ENCODE measurements at regions not wholly inside any gene's neighbourhood (a gene's known extent, or its start where the extent isn't known, plus 50 kb on each side); places are given as distances from the start of the nearest gene placed in this dataset.

GRCh38 chr4:142933207-142933606, 87.1 kb upstream of the INPP4B start:
- H3K36me3 Mint-ChIP-seq, result no peaks in the 10 kb centered on the region
- TF ChIP-seq CTCF (IDR thresholded peaks at IDR 0.05; ENCODE audit: unreplicated experiment), result no peak
- H3K27me3 Mint-ChIP-seq (ENCODE audit: low read depth), result no peaks in the 10 kb centered on the region
- H3K27ac Mint-ChIP-seq, result no peak overlapping the region
- H3K4me3 Mint-ChIP-seq, result no peak overlapping the region
- no peaks in the 10 kb centered on the region for H3K9me3 Mint-ChIP-seq
- H3K4me1 Mint-ChIP-seq, result peaks cover 5% of the 10 kb centered on the region
- no peak for DNase-seq (ENCODE audit: low spot score in 2 of 2, unreplicated experiment in 2 of 2)

- no peaks in the 10 kb centered on the region for H3K4me1 Mint-ChIP-seq
These were observed 94.6 kb upstream of the INPP4B start for GRCh38 chr4:142940425-142941330.

GRCh38 chr4:142944565-142944964, 98.5 kb upstream of the INPP4B start:
- TF ChIP-seq CTCF (IDR thresholded peaks at IDR 0.05; ENCODE audit: unreplicated experiment), result no peak
- Mint-ChIP-seq H3K9me3 (peaks cover 27% of the 10 kb centered on the region), H3K36me3 (peaks cover 4% of the 10 kb centered on the region), H3K4me1 (no peaks in the 10 kb centered on the region), H3K4me3 (no peak overlapping the region), H3K27me3 (ENCODE audit: low read depth) (no peaks in the 10 kb centered on the region), H3K27ac (no peak overlapping the region)
- DNase-seq (ENCODE audit: low spot score in 2 of 2, unreplicated experiment in 2 of 2), result no peak

More at GRCh38 chr4:142940425-142941330, 94.6 kb upstream of the INPP4B start:
- H3K27ac Mint-ChIP-seq, result no peak overlapping the region
- no peak overlapping the region for H3K4me3 Mint-ChIP-seq
- no peaks in the 10 kb centered on the region for H3K36me3 Mint-ChIP-seq
- TF ChIP-seq CTCF (IDR thresholded peaks at IDR 0.05; ENCODE audit: unreplicated experiment), result no peak
- H3K27me3 Mint-ChIP-seq (ENCODE audit: low read depth), result peaks cover 1% of the 10 kb centered on the region
- H3K9me3 Mint-ChIP-seq, result no peaks in the 10 kb centered on the region
- DNase-seq (ENCODE audit: low spot score in 2 of 2, unreplicated experiment in 2 of 2), result no peak

GRCh38 chr4:142952821-142953580, 106.9 kb upstream of the INPP4B start:
- H3K4me3 Mint-ChIP-seq, result no peak overlapping the region
- H3K9me3 Mint-ChIP-seq, result peaks cover 25% of the 10 kb centered on the region
- no peaks in the 10 kb centered on the region for H3K27me3 Mint-ChIP-seq (ENCODE audit: low read depth)
- no peak for DNase-seq (ENCODE audit: low spot score in 2 of 2, unreplicated experiment in 2 of 2)
- H3K36me3 Mint-ChIP-seq, result peaks cover 4% of the 10 kb centered on the region
- H3K4me1 Mint-ChIP-seq, result peaks cover 2% of the 10 kb centered on the region
- H3K27ac Mint-ChIP-seq, result no peak overlapping the region
- TF ChIP-seq CTCF (IDR thresholded peaks at IDR 0.05; ENCODE audit: unreplicated experiment), result no peak

- peaks cover 13% of the 10 kb centered on the region for H3K4me1 Mint-ChIP-seq
- H3K9me3 Mint-ChIP-seq, result peaks cover 11% of the 10 kb centered on the region
- no peaks in the 10 kb centered on the region for H3K27me3 Mint-ChIP-seq (ENCODE audit: low read depth)
- H3K36me3 Mint-ChIP-seq, result peaks cover 4% of the 10 kb centered on the region
- DNase-seq (ENCODE audit: low spot score in 2 of 2, unreplicated experiment in 2 of 2), result no peak
- no peak overlapping the region for H3K27ac Mint-ChIP-seq
- TF ChIP-seq CTCF (IDR thresholded peaks at IDR 0.05; ENCODE audit: unreplicated experiment), result no peak
- no peak overlapping the region for H3K4me3 Mint-ChIP-seq
These were observed 108.3 kb upstream of the INPP4B start for GRCh38 chr4:142954415-142954814.

Data from mesothelial cell of epicardium (in vitro differentiated cells).